ENCODE measurements at regions not wholly inside any gene's neighbourhood (a gene's known extent, or its start where the extent isn't known, plus 50 kb on each side); places are given as distances from the start of the nearest gene placed in this dataset.

- TF ChIP-seq POLR2A (IDR thresholded peaks at IDR 0.05) (no peak), CTCF (IDR thresholded peaks at IDR 0.05) (no peak), EP300 (IDR thresholded peaks at IDR 0.05) (no peak), POLR2AphosphoS5 (IDR thresholded peaks at IDR 0.05) (no peak)
Observed at GRCh38 chr6:121668259-121668658, 232.8 kb downstream of the GJA1 start.

All from stomach (tissue), 4 donors.